NCI-H1092 (cell line): ENCODE measurements at regions not wholly inside any gene's neighbourhood (a gene's known extent, or its start where the extent isn't known, plus 50 kb on each side); places are given as distances from the start of the nearest gene placed in this dataset.

Experiments
- DNase-seq: peaks from one replicate; lab custom pipeline; 2025; lab: John Stamatoyannopoulos, UW

GRCh38 chr2:64338910-64339500, 115.0 kb upstream of the LGALSL start:
- no peak for DNase-seq

GRCh38 chr2:64341461-64341860, 112.5 kb upstream of the LGALSL start:
- no peak for DNase-seq

- no peak for DNase-seq
These were observed 111.5 kb upstream of the LGALSL start for GRCh38 chr2:64342195-64343099.

- DNase-seq: no peak
These were observed 108.9 kb upstream of the LGALSL start for GRCh38 chr2:64344999-64345576.

GRCh38 chr2:64345998-64346397, 108.0 kb upstream of the LGALSL start:
- DNase-seq: no peak

GRCh38 chr2:64348386-64349130, 105.4 kb upstream of the LGALSL start:
- DNase-seq: no peak

- no peak for DNase-seq
These were observed 104.8 kb upstream of the LGALSL start for GRCh38 chr2:64349131-64349530.

- DNase-seq: no peak
These were observed 103.0 kb upstream of the LGALSL start for GRCh38 chr2:64350996-64351395.

GRCh38 chr2:64352292-64352691, 101.7 kb upstream of the LGALSL start:
- no peak for DNase-seq

GRCh38 chr2:64354857-64355680, 98.9 kb upstream of the LGALSL start:
- no peak for DNase-seq

- no peak for DNase-seq
These were observed 97.1 kb upstream of the LGALSL start for GRCh38 chr2:64356906-64357305.

- DNase-seq: no peak
These were observed 94.6 kb upstream of the LGALSL start for GRCh38 chr2:64359171-64359891.

- no peak for DNase-seq
These were observed 93.9 kb upstream of the LGALSL start for GRCh38 chr2:64359892-64360657.

- DNase-seq: no peak
These were observed 92.6 kb upstream of the LGALSL start for GRCh38 chr2:64361151-64361938.

GRCh38 chr2:64362562-64363026, 91.4 kb upstream of the LGALSL start:
- no peak for DNase-seq

- no peak for DNase-seq
These were observed 90.8 kb upstream of the LGALSL start for GRCh38 chr2:64363140-64363539.

- DNase-seq: no peak
These were observed 90.1 kb upstream of the LGALSL start for GRCh38 chr2:64363848-64364247.

GRCh38 chr2:64367444-64368232, 86.3 kb upstream of the LGALSL start:
- DNase-seq: no peak
